Caco-2 (cell line): ENCODE measurements at regions not wholly inside any gene's neighbourhood (a gene's known extent, or its start where the extent isn't known, plus 50 kb on each side); places are given as distances from the start of the nearest gene placed in this dataset.

Source experiments
- BruUV-seq: library from RNA; stranded (reverse); fragments of 400-500 nt; replicated peaks from 2 replicates; lab custom pipeline; 2021; lab: Mats Ljungman, UMichigan
- CTCF ChIA-PET: fragments of 300-600 bp; sonication (Branson Sonifier 250); formaldehyde crosslinking; loops from one replicate; lab custom pipeline; 2022; ENCODE audit warnings: antibody characterized with exemption; lab: Charles Lee
- POLR2A ChIA-PET: fragments of 300-600 bp; sonication (Branson Sonifier 250); formaldehyde crosslinking; loops from one replicate; lab custom pipeline; 2022; ENCODE audit warnings: antibody characterized with exemption; lab: Charles Lee
- DNase-seq, 2 experiments: peaks; one replicate each; pipeline versions ENCODE4 v3.0.0 to v3.0.0-alpha.2; 2020 to 2022
- H3K27me3 ChIP-seq: replicated peaks from 2 replicates; pipeline ENCODE4 v1.6.0; 2011; ENCODE audit warnings: low read length; ENCODE audit not compliant: control insufficient read depth, insufficient read depth
- H3K36me3 ChIP-seq: 2 replicates; pipeline ENCODE4 v1.5.1; 2011; ENCODE audit warnings: low read length; ENCODE audit not compliant: control insufficient read depth, insufficient read depth
- H3K4me1 ChIP-seq: fragments of 250-450 bp; sonication (Bioruptor Pico); 2 replicates; pipeline ENCODE4 v1.5.1; 2020; ENCODE audit warnings: mild to moderate bottlenecking
- H3K4me3 ChIP-seq: 2 replicates; pipeline ENCODE4 v1.5.1; 2011; ENCODE audit warnings: low read depth, mild to moderate bottlenecking, control low read depth, low read length
- H3K9me3 ChIP-seq: fragments of 250-450 bp; sonication (Bioruptor Pico); 2 replicates; pipeline ENCODE4 v1.5.1; 2020; ENCODE audit warnings: mild to moderate bottlenecking, moderate library complexity
- H3K27ac Mint-ChIP-seq: one replicate; pipeline ENCODE4 v1.8.0; 2022; ENCODE audit warnings: mixed read lengths; ENCODE audit not compliant: unreplicated experiment
- H3K27me3 Mint-ChIP-seq: one replicate; pipeline ENCODE4 v1.8.0; 2022; ENCODE audit warnings: mixed read lengths; ENCODE audit not compliant: insufficient read depth, unreplicated experiment
- H3K36me3 Mint-ChIP-seq: one replicate; pipeline ENCODE4 v1.8.0; 2022; ENCODE audit warnings: mild to moderate bottlenecking, mixed read lengths; ENCODE audit not compliant: insufficient read depth, unreplicated experiment
- H3K4me1 Mint-ChIP-seq: one replicate; pipeline ENCODE4 v1.8.0; 2022; ENCODE audit warnings: low read depth, mixed read lengths; ENCODE audit not compliant: unreplicated experiment
- H3K4me3 Mint-ChIP-seq: one replicate; pipeline ENCODE4 v1.8.0; 2022; ENCODE audit warnings: mild to moderate bottlenecking, moderate library complexity, mixed read lengths; ENCODE audit not compliant: unreplicated experiment
- H3K9me3 Mint-ChIP-seq: one replicate; pipeline ENCODE4 v1.8.0; 2022; ENCODE audit warnings: mixed read lengths; ENCODE audit not compliant: unreplicated experiment
- CTCF ChIP-seq, 2 experiments: fragments of 200-600 bp in 1 of 2; IDR thresholded peaks; 1 replicate in 1 of 2; 2 replicates in 1 of 2; pipeline versions ENCODE4 v1.5.1 to v1.8.0; 2011 to 2022; ENCODE audit warnings: antibody characterized with exemption in 1 of 2, control low read depth in 1 of 2, inconsistent platforms in 1 of 2, low read depth in 1 of 2, low read length in 1 of 2, mild to moderate bottlenecking in 1 of 2, moderate library complexity in 1 of 2; ENCODE audit not compliant: insufficient read depth in 1 of 2, severe bottlenecking in 1 of 2, unreplicated experiment in 1 of 2
- intact Hi-C: fragments of 100-400 bp; cut with micrococcal nuclease; formaldehyde crosslinking; loops from one replicate; pipeline ENCODE4 v1.10.0; 2022; ENCODE audit not compliant: unreplicated experiment

GRCh38 chr4:163606896-163607691 is 112.6 kb downstream of the TMA16 start:
- H3K4me3 Mint-ChIP-seq = no peak overlapping the region
- Histone ChIP-seq H3K4me3 (no peak overlapping the region), H3K27me3 (no peaks in the 10 kb centered on the region), H3K36me3 (no peaks in the 10 kb centered on the region), H3K9me3 (no peaks in the 10 kb centered on the region), H3K4me1 (peaks cover 20% of the 10 kb centered on the region)
- TF ChIP-seq CTCF (IDR thresholded peaks at IDR 0.05; ENCODE audit: insufficient read depth in 1 of 2, low read depth in 1 of 2, low read length in 1 of 2, severe bottlenecking in 1 of 2, unreplicated experiment in 1 of 2) = no peak
- H3K36me3 Mint-ChIP-seq = no peaks in the 10 kb centered on the region
- intact Hi-C loops = no loop called here
- peaks cover 29% of the 10 kb centered on the region for H3K4me1 Mint-ChIP-seq
- no peaks in the 10 kb centered on the region for H3K9me3 Mint-ChIP-seq
- POLR2A ChIA-PET = no interaction called here
- no TSS peak for BruUV-seq
- H3K27me3 Mint-ChIP-seq = peaks cover 3% of the 10 kb centered on the region
- DNase-seq = no peak
- CTCF ChIA-PET = no interaction called here
- H3K27ac Mint-ChIP-seq = no peak overlapping the region

- Mint-ChIP-seq H3K4me3 (no peak overlapping the region), H3K9me3 (no peaks in the 10 kb centered on the region), H3K36me3 (no peaks in the 10 kb centered on the region), H3K4me1 (peaks cover 24% of the 10 kb centered on the region), H3K27me3 (peaks cover 3% of the 10 kb centered on the region), H3K27ac (no peak overlapping the region)
- no peak for TF ChIP-seq CTCF (IDR thresholded peaks at IDR 0.05; ENCODE audit: insufficient read depth in 1 of 2, low read depth in 1 of 2, low read length in 1 of 2, severe bottlenecking in 1 of 2, unreplicated experiment in 1 of 2)
- POLR2A ChIA-PET = no interaction called here
- H3K4me3 ChIP-seq = no peak overlapping the region
- H3K9me3 ChIP-seq = no peaks in the 10 kb centered on the region
- BruUV-seq = no TSS peak
- no peaks in the 10 kb centered on the region for H3K27me3 ChIP-seq
- DNase-seq = no peak
- intact Hi-C loops = no loop called here
- peaks cover 11% of the 10 kb centered on the region for H3K4me1 ChIP-seq
- CTCF ChIA-PET = no interaction called here
- H3K36me3 ChIP-seq = no peaks in the 10 kb centered on the region
These were observed 114.5 kb downstream of the TMA16 start for GRCh38 chr4:163609019-163609418.

- intact Hi-C loops = no loop called here
- POLR2A ChIA-PET = no interaction called here
- Mint-ChIP-seq H3K9me3 (no peaks in the 10 kb centered on the region), H3K36me3 (no peaks in the 10 kb centered on the region), H3K27ac (no peak overlapping the region), H3K4me3 (no peak overlapping the region), H3K4me1 (peaks cover 15% of the 10 kb centered on the region), H3K27me3 (peaks cover 3% of the 10 kb centered on the region)
- Histone ChIP-seq H3K27me3 (no peaks in the 10 kb centered on the region), H3K9me3 (no peaks in the 10 kb centered on the region), H3K4me1 (peaks cover 7% of the 10 kb centered on the region; the same call in 1 of the 2 replicates), H3K36me3 (no peaks in the 10 kb centered on the region), H3K4me3 (no peak overlapping the region)
- BruUV-seq = no TSS peak
- DNase-seq = no peak
- CTCF ChIA-PET = no interaction called here
- no peak for TF ChIP-seq CTCF (IDR thresholded peaks at IDR 0.05; ENCODE audit: insufficient read depth in 1 of 2, low read depth in 1 of 2, low read length in 1 of 2, severe bottlenecking in 1 of 2, unreplicated experiment in 1 of 2)
These were observed 116.2 kb downstream of the TMA16 start for GRCh38 chr4:163610648-163611047.
